ENCODE measurements at regions not wholly inside any gene's neighbourhood (a gene's known extent, or its start where the extent isn't known, plus 50 kb on each side); places are given as distances from the start of the nearest gene placed in this dataset.

GRCh38 chr6:88459189-88459588 is 293.0 kb upstream of the CNR1 start:
- no peak for TF ChIP-seq CTCF (IDR thresholded peaks at IDR 0.05)
- no peaks in the 10 kb centered on the region for H3K27me3 ChIP-seq
- 92 to 93% methylated on average over 1 of the region's 1 CpG for WGBS, 2 donors

GRCh38 chr6:88458662-88459061 is 292.5 kb upstream of the CNR1 start:
- Histone ChIP-seq H3K4me3 (replicated peaks in 1 of 3) (no peak overlapping the region), H3K9me3 (no peaks in the 10 kb centered on the region), H3K27me3 (no peaks in the 10 kb centered on the region), H3K4me1 (no peaks in the 10 kb centered on the region), H3K27ac (no peak overlapping the region), H3K36me3 (no peaks in the 10 kb centered on the region)
- TF ChIP-seq CTCF (IDR thresholded peaks at IDR 0.05) (no peak), POLR2A (IDR thresholded peaks at IDR 0.05) (no peak)
- WGBS, 2 donors, result 87 to 88% methylated on average over 3 of the region's 3 CpGs
- no peak for DNase-seq
- intact Hi-C loops (cut with DNase I), result no loop called here

More at GRCh38 chr6:88459189-88459588, 293.0 kb upstream of the CNR1 start:
- Histone ChIP-seq H3K9me3 (no peaks in the 10 kb centered on the region), H3K4me3 (replicated peaks in 1 of 3) (no peak overlapping the region), H3K36me3 (no peaks in the 10 kb centered on the region), H3K27ac (no peak overlapping the region), H3K4me1 (no peaks in the 10 kb centered on the region)
- no peak for DNase-seq
- intact Hi-C loops (cut with DNase I), result no loop called here

- no peaks in the 10 kb centered on the region for H3K27me3 ChIP-seq
- TF ChIP-seq POLR2A (IDR thresholded peaks at IDR 0.05), result no peak
- no peak for TF ChIP-seq CTCF (IDR thresholded peaks at IDR 0.05)
- no peaks in the 10 kb centered on the region for H3K9me3 ChIP-seq
- WGBS, 2 donors, result 66 to 83% methylated on average over 1 of the region's 1 CpG
- H3K4me1 ChIP-seq, result no peaks in the 10 kb centered on the region
- H3K27ac ChIP-seq, result no peak overlapping the region
- no peaks in the 10 kb centered on the region for H3K36me3 ChIP-seq
- intact Hi-C loops (cut with DNase I), result no loop called here
- H3K4me3 ChIP-seq (replicated peaks in 1 of 3), result no peak overlapping the region
- no peak for DNase-seq
Measured at GRCh38 chr6:88456221-88456859, 290.2 kb upstream of the CNR1 start.

- TF ChIP-seq POLR2A (IDR thresholded peaks at IDR 0.05) (no peak), CTCF (IDR thresholded peaks at IDR 0.05) (no peak)
- Histone ChIP-seq H3K27ac (no peak overlapping the region), H3K9me3 (no peaks in the 10 kb centered on the region), H3K4me3 (replicated peaks in 1 of 3) (no peak overlapping the region), H3K27me3 (no peaks in the 10 kb centered on the region), H3K36me3 (no peaks in the 10 kb centered on the region), H3K4me1 (no peaks in the 10 kb centered on the region)
- no peak for DNase-seq
- WGBS, 2 donors, result 59 to 63% methylated on average over 3 of the region's 3 CpGs
- intact Hi-C loops (cut with DNase I), result no loop called here
Measured at GRCh38 chr6:88455317-88455716, 289.2 kb upstream of the CNR1 start.

- Histone ChIP-seq H3K4me3 (replicated peaks in 1 of 3) (no peak overlapping the region), H3K27ac (no peak overlapping the region), H3K36me3 (no peaks in the 10 kb centered on the region), H3K27me3 (no peaks in the 10 kb centered on the region), H3K4me1 (no peaks in the 10 kb centered on the region), H3K9me3 (no peaks in the 10 kb centered on the region)
- WGBS, 2 donors, result 61 to 70% methylated on average over 2 of the region's 2 CpGs
- no peak for DNase-seq
- no peak for TF ChIP-seq POLR2A (IDR thresholded peaks at IDR 0.05)
- TF ChIP-seq CTCF (IDR thresholded peaks at IDR 0.05), result no peak
- intact Hi-C loops (cut with DNase I), result no loop called here
Measured at GRCh38 chr6:88454658-88455057, 288.5 kb upstream of the CNR1 start.

All from thyroid gland (tissue), 4 donors.